GM21529 (cell line): ENCODE measurements at regions not wholly inside any gene's neighbourhood (a gene's known extent, or its start where the extent isn't known, plus 50 kb on each side); places are given as distances from the start of the nearest gene placed in this dataset.
"Not testable (repeated sequence)": the region's sequence is repeated elsewhere in the genome, so short reads cannot be mapped to it uniquely, and the experiment has no call there.

ENCODE experiments used
- ATAC-seq: cut with Tn5 transposase; IDR thresholded peaks from one replicate; pipeline ENCODE4 v1.9.1; 2021; ENCODE audit not compliant: unreplicated experiment

- ATAC-seq: no peak
Measured at GRCh38 chr2:35462226-35462998, 893.2 kb upstream of the CRIM1 start.

DNA sequence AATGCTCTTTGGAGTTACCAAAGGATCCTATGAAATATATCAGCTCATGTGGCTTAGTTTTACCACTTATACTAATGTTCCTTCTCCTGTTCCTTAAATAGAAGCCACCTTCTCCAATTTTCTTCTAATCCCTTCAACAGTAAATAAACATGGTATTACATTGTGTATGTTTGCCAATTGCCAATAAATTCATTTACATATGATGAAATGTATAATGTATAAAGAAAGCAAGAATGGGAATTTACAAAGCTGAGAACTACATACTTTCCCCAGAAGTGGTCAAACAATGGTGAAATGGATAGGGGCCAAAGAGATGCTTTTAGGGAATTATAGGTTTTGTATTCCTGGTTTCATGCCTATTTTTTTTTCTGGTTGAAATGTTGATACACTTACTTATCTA lies 894.2 kb upstream of the CRIM1 start:
- ATAC-seq: no peak

DNA sequence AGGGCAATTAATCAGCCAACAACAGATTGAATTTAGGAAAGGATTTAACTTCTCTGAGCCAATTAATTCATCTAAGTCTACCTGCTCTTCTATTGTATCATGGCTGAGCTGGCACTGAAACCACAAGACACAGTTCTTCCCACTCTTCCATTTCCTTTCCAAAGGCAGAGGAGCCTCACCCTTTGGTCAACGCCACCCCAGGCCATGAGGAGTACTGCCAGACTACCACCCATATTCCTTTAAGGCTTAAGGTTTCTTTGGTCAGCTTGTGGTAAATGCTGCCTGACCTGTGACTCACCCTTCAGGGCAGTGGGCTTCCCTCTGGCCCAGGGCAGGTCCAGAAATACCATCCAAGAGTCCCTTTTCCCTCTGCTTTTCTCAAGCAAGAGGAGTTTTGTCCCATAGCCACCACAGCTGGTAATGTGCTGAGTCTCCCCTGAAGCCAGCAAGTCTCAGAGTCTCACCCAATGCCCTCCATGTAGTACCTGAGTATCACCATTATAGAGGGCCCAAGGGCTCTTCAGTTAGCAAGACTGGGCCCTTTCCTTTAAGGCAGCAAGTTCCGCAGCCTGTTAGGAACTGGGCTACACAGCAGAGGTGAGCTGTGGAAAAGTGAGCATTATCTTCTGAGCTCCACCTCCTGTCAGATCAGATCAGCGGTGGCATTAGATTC lies 900.5 kb upstream of the CRIM1 start:
- no peak for ATAC-seq

GRCh38 chr2:35447821-35448220 lies 907.8 kb upstream of the CRIM1 start:
- no peak for ATAC-seq

DNA sequence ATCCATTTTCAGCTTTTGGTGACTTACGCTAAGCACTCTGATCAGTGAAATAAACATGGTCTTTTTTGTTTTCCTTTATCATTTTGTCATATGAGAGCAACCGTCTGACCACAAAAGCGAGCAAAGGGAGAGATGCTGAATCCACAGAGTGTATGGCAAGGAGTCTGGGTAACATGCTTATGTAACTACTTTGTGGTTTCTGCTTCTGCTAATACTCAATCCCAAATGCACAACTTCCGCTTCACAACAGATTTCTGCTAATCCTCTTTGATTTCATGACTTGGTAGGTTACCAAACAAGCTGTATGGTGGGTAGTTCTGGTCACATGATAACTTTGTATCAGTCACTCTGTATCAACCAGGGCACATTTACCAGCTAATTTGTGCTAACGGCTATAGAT lies 908.4 kb upstream of the CRIM1 start:
- no peak for ATAC-seq

DNA sequence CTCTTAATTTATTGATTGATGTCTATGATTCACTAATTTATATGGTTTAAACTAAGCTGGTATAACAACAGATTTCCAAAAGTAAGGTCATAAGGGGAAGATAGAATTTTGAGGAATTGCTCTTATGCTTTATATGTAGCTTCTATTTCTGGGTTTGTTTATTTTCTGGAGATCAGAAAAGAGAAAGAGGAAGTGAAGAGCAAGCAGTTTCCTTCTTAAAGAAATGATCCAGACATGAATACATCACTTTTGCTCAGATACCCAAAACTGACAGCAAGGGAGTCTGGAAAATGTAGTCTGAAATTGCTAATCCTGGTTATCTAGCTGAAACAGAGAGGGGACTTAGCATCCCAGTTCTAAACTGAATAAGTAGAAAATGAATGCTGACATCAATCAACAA lies 912.5 kb upstream of the CRIM1 start:
- no peak for ATAC-seq

GRCh38 chr2:35441575-35441974 lies 914.0 kb upstream of the CRIM1 start:
- not testable (repeated sequence) for ATAC-seq

DNA sequence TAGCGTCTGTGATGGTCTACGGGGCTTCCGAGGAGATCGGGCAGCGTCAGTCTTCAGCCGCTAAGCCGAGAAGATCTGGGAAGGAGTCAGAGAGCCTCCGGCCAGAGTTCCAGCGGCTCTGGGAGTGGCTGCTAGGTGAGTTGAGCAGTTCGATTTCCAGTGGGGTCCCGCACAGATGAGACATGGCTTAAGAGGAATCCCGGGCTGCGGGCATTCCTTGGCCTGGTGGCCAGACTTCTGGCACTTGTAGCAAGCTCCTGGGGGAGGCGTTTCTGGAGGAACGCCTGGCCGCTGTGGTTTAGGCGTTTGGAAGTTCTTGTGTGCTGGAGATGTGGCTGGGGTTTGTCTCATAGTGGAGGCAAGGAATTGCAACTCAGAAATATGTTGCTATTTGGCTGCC lies 915.3 kb upstream of the CRIM1 start:
- ATAC-seq: not testable (repeated sequence)

DNA sequence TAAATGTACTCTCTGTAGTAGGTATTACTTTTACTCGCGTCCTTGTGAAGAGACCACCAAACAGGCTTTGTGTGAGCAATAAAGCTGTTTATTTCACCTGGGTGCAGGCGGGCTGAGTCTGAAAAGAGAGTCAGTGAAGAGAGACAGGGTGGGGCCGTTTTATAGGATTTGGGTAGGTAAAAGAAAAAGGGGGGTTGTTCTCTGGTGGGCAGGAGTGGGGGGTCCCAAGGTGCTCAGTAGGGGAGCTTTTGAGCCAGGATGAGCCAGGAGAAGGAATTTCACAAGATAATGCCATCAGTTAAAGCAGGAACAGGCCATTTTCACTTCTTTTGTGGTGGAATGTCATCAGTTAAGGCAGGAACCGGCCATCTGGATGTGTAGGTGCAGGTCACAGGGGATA lies 918.7 kb upstream of the CRIM1 start:
- not testable (repeated sequence) for ATAC-seq

GRCh38 chr2:35428548-35428947 lies 927.0 kb upstream of the CRIM1 start:
- ATAC-seq: no peak

GRCh38 chr2:35421485-35421884 lies 934.1 kb upstream of the CRIM1 start:
- ATAC-seq: no peak

- no peak for ATAC-seq
Measured at GRCh38 chr2:35417293-35417692, 938.3 kb upstream of the CRIM1 start.

DNA sequence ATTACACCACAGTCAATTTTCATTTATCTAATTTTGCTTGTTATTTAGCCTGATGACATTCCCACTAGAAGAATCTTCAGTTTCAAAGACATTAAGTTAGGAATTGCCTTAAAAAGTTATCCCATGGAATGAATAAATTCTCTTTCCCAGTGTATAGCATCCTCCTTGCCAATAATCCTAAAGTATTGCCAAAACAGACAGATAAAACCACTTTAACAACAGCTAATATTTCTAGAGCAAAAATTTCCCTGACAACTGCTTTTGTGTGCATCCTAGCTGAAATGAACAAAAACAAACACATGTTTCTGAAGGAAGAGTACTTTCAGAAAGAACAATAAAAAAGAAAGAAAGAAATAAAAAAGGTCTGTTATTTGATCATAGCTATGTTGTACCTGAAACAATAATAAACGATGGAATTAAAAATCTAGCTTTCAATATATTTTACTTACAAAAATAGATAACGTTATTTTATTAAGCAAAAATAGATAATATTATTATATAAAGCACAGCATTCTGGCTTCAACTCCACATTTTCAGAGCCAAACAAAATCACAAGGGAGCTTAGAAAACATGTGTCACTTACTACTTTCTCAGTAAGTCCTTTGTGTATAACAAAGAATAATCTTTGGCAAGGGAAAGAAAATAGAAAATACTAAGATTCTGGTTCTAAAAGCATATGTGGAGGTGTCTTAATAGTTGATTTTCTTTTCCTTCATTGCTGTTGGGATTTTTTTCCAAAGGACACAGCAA lies 939.0 kb upstream of the CRIM1 start:
- no peak for ATAC-seq

DNA sequence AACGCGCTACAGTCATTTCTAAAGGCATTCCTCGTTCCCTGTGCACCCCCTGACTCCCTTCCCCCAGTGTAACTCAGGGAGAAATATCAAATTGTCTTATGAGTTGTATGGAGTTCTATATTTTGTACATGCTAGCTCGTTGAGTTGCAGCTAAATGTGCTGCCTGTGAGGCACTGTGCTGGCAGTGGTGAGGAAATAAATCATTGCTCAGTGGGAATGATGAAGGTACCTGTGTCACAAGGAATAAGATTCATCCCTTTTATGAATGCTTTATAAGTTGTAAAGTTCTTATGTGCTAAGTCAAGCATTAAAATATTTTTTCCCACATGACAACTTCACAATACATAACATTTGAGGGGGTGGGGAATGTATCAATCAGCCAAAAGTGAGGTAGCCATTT lies 939.6 kb upstream of the CRIM1 start:
- no peak for ATAC-seq

DNA sequence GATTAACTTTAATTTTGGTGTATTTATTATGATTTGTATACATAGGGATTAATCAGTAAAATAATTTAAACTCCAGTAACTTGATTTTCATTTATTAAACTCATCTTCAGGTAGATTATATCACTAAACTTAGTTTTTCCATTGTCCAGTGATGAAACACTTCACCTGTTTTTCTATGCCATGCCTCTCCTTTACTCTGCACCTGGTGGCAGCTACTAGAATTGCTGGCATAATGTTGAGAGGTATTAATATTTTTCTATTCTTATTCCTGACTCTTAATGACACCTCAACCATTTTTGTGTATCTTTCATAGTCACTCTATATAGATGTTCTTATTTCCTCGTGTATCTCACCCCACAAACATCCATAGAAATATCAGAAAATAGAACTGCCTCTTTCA lies 940.3 kb upstream of the CRIM1 start:
- ATAC-seq: no peak

GRCh38 chr2:35410431-35411061 lies 945.0 kb upstream of the CRIM1 start:
- no peak for ATAC-seq

DNA sequence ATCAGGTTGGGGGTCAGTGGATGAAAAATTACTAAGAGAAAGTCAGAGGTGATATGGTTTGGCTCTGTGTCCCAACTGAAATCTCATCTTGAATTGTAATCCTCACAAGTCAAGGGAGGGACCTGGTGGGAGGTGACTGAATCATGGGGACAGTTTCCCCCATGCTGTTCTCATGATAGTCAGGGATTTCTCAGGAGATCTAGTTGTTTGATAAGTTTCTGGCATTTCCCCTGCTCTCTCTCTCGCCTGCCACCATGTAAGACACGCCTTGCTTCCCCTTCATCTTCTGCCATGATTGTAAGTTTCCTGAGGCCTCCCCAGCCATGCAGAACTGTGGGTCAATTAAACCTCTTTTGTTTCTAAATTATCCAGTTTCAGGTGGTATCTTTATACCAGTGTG lies 945.8 kb upstream of the CRIM1 start:
- ATAC-seq: no peak

- ATAC-seq: no peak
Measured at GRCh38 chr2:35408320-35408719, 947.3 kb upstream of the CRIM1 start.

DNA sequence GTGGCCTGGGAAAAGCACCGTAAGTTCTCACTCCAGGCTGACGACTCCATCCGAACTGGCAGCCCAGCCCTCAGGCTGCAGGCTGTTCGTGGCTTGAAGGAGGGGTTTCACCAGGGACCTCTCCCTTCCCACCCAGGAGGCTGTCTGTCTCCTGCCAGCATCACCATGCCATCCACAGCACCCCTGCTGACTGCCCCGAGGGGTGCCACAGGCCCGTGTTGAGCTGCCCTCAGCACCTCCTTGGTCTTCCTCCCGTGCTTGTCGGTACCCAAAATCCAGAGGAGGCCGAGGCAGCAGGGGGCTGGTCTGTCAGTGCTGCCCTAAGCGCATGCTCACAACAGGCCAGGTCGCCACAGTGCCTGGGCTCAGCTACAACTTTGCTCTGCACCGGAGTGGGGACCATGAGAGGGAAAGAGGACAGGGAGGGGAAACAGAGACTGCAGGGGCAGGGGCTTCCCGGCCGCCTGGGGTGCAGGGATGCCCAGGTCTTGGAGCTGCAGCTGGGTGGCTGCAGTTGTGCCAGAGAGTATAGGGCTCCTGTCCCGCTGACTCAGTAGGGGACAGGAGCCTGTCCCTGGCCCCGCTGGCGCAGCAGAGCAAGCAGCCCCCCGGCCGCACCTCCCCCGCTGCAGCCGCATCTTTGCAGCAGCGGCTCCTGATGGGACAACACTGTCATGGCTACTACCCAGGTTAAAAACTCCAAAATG lies 963.7 kb upstream of the CRIM1 start:
- no peak for ATAC-seq

DNA sequence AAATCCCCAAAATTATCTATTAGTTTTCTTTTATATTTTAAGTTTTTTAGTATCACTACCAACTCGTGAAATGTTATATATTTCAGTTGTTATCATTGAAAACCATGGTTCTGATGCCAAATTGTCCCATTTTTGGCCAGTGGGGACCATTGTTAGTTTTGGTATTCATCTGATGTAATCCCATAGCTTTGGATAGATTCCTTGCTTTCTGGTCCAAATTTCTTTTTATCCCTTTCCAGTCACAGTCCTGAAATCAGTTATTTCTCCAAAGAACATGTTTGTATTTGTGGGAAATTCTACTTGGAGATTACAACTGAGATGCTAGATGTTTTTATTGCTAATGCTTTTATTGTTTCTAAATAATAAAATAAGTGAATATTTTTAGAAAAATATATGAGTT lies 976.8 kb upstream of the CRIM1 start:
- ATAC-seq: no peak

DNA sequence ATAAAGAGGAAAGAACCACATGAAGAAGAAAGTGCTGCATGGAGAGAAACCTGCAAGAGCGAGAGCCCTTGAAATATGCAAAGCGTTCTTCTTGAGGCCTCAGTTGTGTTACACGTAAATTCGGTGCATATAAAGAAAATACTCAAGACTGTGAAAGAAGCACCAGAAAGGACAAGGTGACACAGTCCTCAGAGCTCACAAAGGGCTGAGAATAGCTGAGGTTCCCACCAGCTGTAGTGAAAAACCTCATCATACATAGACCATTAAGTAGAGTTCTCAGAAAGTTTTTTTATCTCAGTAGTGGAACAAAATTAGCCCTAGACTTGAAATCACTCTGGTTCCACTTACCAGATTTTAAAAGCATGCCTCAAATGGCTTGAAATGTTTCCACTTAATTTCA lies 980.7 kb upstream of the CRIM1 start:
- ATAC-seq: no peak
